Limb (tissue), 2 donors: ENCODE measurements at regions not wholly inside any gene's neighbourhood (a gene's known extent, or its start where the extent isn't known, plus 50 kb on each side); places are given as distances from the start of the nearest gene placed in this dataset.

ENCODE experiments used
- DNase-seq, 2 donors: peaks; one replicate each; pipeline ENCODE4 v3.0.0-alpha.2; 2016; ENCODE audit errors: extremely low spot score in 2 of 2

- no peak for DNase-seq
Observed at GRCh38 chr15:92304223-92304975, 89.3 kb upstream of the ST8SIA2 start.

GRCh38 chr15:92305343-92305742 lies 88.3 kb upstream of the ST8SIA2 start:
- DNase-seq = no peak

GRCh38 chr15:92306663-92307062 lies 87.0 kb upstream of the ST8SIA2 start:
- no peak for DNase-seq

GRCh38 chr15:92315144-92315543 lies 78.5 kb upstream of the ST8SIA2 start:
- DNase-seq = no peak

- no peak for DNase-seq
Observed at GRCh38 chr15:92315595-92316211, 78.0 kb upstream of the ST8SIA2 start.

- no peak for DNase-seq
Observed at GRCh38 chr15:92316586-92317295, 76.9 kb upstream of the ST8SIA2 start.

- no peak for DNase-seq
Observed at GRCh38 chr15:92320012-92320699, 73.5 kb upstream of the ST8SIA2 start.

GRCh38 chr15:92322566-92323355 lies 70.9 kb upstream of the ST8SIA2 start:
- DNase-seq = peak in 1 of 2 donors; percentile 11

- DNase-seq = no peak
Observed at GRCh38 chr15:92323525-92323924, 70.2 kb upstream of the ST8SIA2 start.

- peak in 1 of 2 donors; percentile 8 for DNase-seq
Observed at GRCh38 chr15:92324101-92324963, 69.3 kb upstream of the ST8SIA2 start.

GRCh38 chr15:92326236-92326635 lies 67.4 kb upstream of the ST8SIA2 start:
- no peak for DNase-seq

- DNase-seq = no peak
Observed at GRCh38 chr15:92327033-92327432, 66.6 kb upstream of the ST8SIA2 start.

GRCh38 chr15:92328207-92328606 lies 65.5 kb upstream of the ST8SIA2 start:
- no peak for DNase-seq

- DNase-seq = no peak
Observed at GRCh38 chr15:92332125-92332899, 61.4 kb upstream of the ST8SIA2 start.

GRCh38 chr15:92333709-92334108 lies 60.0 kb upstream of the ST8SIA2 start:
- DNase-seq = no peak

- no peak for DNase-seq
Observed at GRCh38 chr15:92336419-92336987, 57.2 kb upstream of the ST8SIA2 start.

- DNase-seq = no peak
Observed at GRCh38 chr15:92339361-92339760, 54.3 kb upstream of the ST8SIA2 start.
